GM18498 (cell line): ENCODE measurements at regions not wholly inside any gene's neighbourhood (a gene's known extent, or its start where the extent isn't known, plus 50 kb on each side); places are given as distances from the start of the nearest gene placed in this dataset.
"Not testable (repeated sequence)": the region's sequence is repeated elsewhere in the genome, so short reads cannot be mapped to it uniquely, and the experiment has no call there.

Source experiments
- ATAC-seq: cut with Tn5 transposase; IDR thresholded peaks from one replicate; pipeline ENCODE4 v1.9.1; 2021; ENCODE audit warnings: mild to moderate bottlenecking, moderate library complexity; ENCODE audit not compliant: unreplicated experiment

DNA sequence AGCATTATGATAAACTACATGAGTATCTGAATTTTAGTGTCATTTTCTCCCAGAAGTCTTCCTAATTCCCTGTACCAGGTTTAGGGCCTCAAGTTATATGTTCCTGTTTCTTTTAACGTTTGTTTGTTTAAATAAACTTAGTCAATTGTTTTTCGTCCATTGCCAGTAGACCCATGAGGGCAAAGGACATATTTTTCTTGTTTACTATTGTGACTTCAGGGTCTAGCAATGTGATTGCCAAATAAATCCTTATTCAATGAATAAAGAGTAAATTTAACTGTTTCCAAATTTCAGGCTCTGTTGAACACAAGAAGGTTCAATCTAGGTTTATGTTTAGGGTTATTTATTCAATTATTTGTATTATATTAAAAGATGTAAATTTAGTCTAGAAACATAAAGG lies 391.6 kb upstream of the MGAT4C start:
- ATAC-seq = no peak

DNA sequence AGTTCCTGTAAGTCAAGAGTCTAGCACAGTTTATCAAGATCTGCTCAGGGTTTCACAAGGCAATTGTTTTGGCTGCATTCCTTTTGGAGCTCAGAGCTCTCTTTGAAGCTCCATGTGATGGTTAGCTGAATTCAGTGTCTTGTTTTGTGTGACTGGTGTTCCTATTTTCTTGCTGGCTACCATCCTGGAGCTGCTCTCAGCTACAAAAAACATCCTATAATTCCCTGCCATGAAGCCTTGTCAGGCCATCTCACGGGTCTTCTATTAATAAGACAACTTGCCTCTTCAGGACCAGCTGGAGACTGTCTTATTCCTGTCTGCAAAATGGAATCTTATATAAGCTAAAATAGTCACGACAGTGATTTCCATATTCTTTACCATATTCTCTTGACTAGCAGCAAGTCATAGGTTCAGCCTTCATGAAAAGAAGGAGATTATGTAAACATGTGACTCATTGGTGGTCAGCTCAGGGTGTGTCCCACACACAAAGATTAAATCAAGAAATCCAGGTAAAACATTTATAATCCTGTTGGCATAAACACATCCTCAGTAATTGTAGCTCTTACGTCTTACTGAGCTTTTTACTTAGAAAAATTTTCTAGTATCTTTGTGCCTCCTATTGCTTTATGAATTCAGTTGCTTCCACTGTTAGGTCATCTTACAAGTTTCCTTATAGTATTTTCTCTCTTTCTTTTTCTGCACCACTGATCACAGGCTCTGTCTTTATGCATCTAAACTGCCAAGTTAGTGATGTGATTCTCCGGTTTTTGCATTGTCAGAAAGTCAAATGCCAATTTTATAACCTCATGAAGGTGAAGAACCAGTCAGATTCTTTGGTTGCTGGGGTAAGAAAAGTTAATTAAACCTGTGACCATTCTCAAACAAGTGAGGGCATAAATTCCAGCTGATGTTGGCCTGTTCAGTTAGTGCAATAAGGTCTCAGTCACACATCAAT lies 378.5 kb upstream of the MGAT4C start:
- no peak for ATAC-seq

DNA sequence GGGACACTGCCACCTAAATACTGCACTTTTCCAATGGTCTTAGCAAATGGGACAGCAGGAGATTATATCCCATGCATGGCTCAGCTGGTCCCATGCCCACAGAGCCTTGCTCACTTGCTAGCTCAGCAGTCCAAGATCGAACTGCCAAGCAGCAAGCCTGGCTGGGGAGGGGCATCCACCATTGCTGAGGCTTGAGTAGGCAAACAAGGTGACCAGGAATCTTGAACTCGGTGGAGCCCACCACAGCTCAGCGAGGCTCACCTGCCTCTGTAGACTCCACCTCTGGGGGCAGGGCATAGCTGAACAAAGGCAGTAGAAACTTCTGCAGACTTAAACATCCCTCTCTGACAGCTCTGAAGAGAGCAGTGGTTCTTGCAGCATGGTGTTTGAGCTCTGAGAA lies 370.8 kb upstream of the MGAT4C start:
- no peak for ATAC-seq

DNA sequence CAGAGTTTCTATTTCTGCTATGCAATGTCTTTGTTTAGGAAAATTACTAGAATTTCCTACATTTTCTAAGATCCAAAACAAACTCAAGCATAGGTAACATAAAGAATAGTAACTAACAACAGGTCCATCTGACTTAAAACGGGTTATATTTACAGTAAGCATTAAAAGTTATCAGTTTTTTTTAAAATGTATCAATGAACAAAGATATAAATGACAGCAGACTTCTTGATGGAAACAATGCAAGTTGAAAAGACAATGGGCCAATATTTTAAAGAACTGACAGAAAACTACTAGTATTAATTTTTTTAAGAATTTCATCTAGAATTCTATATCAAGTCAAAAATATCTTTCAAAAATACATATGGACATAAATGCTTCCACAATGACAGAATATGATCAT lies 367.1 kb upstream of the MGAT4C start:
- ATAC-seq = no peak

DNA sequence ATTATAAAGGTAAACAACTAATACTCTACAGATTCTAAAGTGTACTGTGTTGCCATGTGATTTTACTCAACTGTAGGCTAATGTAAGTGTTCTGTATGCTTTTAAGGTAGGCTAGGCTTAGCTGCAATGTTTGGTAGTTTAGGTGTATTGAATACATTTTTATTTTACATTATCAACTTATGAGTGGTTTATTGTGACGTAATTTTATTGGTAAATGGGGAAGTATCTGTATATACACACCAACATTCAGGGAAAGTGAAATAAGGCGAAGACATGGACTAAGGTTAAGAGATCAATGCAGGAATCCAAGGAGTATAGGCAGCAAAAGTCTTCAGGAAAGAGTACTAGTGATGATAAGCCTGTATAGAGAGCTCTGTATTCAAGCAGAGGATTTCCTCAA lies 365.8 kb upstream of the MGAT4C start:
- no peak for ATAC-seq

- ATAC-seq = no peak
Measured at GRCh38 chr12:86613311-86613710, 357.1 kb upstream of the MGAT4C start.

DNA sequence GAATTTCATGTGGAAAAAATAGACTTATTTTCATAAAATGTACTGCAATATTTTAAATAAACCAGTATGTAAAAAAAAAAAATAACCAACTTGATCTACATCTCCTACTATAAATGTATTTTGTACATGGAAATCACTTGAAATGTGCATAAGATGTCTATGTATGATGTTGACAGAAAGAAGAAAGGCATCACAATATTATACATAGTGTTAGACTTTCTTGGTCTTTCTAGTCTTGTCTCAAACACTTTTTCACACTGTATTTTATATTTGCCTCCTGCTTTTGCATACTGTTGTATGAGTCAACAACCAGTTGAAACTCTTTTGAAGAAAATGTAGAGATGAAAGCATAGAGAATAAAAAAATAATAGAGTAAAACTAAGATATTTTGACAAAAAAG lies 352.4 kb upstream of the MGAT4C start:
- ATAC-seq = no peak

DNA sequence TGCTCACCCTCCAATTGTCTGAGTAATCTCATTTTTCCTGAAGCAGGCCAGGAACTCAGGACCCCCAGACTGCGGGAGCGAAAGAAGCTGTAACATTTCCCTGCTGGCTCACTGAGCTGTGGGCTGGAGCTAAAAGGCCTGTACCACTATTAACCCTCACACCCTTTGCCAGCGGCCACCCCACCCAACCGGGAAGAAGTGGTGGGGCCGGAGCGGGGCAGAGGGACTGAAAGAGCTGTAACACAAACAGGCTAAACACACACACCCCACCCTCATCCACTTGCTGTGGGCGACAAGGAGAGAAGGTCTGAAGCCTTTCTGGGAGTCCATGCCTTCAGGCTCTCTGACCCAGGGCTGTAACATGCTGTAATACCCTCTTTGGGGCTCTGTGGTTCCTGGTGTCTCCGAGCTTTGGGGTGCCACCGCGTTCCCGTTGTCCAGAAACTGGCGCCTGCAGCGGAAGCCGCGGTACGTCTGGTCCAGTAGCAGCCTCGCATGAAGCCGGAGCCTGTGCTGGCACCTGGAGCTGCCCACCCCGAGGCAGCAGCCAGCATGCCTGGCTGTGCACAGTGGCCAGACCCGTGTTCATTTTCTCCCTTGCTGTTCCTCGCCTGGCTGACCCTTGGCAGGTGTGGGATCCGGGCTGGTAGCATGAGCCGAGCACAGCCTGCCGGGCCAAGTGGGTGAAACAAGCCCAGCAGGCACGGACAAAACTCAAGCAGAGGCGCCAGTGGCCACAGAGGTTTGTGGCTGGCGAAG lies 345.5 kb upstream of the MGAT4C start:
- no peak for ATAC-seq

GRCh38 chr12:86600664-86601231 lies 344.6 kb upstream of the MGAT4C start:
- ATAC-seq = no peak

DNA sequence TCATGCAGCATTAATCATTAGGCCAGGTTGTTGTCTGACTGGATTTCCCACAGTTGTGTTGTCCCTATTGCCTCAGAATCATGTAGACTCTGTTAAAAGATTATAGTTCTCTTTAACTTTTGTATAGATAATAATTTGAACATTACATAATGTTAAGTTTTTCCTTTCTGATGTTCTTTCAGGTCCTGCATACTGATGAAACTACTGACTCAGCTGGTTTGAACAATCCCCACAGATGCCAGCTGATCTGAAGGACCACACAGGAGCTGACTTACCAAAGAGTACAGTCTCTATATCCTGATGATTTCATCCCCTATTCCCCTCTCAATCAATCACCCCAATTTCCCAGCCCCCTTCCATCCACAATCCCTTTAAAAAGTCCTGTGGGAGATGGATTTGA lies 341.2 kb upstream of the MGAT4C start:
- ATAC-seq = no peak

GRCh38 chr12:86590296-86590695 lies 334.1 kb upstream of the MGAT4C start:
- no peak for ATAC-seq

DNA sequence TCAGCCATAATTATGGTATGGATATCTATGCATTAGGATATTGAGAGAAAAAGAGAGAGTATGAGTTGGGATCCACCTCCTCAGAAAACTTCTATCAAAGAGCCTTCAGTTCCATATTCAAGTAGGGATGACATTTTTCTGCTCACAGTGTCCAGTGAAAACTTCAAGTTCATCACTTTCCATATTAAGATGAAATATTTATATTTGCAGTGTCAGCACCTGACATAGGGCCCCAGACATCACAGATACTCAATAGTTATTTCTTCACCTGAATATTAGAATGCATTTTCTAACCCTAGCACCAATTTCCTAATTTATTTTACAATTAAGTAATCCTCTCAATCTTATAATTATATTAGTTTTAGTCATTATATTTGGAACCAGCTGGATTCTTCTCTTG lies 318.0 kb upstream of the MGAT4C start:
- ATAC-seq = no peak

DNA sequence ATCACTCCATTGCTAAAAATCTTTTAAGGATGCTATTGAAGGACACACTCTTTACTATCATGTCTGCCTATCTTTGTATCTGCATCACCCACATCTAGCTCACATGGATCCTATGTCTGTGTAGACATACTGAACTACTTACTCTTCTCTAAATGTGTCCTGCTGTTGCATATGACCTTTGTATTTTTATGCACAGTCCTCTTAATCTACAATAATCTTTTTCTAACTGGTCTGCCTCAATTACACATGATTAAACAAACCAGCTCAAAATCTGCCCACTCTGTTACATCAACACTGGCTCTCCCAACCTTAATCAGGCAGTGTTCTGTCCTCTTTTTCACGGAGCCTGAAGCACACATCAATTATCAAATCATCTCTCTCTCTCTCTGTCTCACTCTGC lies 316.3 kb upstream of the MGAT4C start:
- no peak for ATAC-seq

DNA sequence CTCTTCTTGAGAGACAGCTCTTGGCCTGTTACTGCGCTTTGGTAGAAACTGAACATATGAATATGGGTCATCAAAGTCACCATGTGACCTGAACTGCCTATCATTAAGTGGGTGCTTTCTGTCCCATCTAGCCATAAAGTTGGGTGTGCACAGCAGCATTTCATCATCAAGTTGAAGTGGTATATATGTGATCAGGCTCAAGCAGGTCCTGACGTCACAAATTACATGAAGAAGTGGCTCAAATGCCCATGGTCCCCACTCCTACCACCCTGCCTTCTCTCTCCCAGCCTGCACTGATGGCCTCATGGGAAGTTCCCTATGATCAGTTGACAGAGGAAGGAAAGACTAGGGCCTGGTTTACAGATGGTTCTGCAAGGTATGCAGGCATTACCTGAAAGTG lies 308.8 kb upstream of the MGAT4C start:
- no peak for ATAC-seq

DNA sequence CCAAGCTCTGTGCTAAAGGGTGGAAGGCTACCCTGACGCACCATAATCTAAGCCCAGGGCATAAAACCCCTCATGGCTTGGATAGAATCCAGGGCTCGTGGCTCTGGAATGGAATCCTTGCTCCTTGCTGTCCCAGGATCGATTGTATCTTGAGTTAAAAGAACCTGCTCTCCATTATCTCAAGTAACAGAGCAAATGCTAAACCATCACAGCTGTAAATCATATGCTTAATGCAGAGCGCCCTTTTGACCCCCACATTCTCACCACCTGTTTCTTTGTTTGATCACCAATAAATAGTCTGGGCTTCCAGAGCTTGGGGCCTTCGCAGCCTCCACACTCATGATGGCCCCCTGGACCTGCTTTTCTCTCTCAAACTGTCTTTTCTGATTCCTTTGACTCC lies 299.3 kb upstream of the MGAT4C start:
- ATAC-seq = not testable (repeated sequence)

DNA sequence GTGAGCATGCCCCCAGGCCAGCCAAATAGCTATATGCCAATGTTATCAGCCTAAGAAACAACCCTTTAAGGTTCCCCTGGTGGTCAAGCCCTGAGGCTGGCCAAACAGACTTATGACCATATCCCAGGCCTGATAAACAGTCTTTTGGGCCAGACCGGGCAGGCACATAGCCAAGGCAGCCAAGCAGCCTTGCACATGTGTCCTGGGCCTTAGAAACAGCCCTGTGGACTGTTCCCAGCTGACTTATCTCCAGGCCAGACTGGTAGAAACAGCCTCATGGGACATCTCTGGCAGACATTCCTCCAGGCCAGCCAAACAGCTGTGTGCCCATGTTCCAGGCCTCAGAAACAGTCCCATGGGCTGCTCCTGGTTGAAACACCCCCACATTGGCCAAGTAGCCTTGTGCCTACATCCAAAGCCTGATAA lies 295.0 kb upstream of the MGAT4C start:
- no peak for ATAC-seq

DNA sequence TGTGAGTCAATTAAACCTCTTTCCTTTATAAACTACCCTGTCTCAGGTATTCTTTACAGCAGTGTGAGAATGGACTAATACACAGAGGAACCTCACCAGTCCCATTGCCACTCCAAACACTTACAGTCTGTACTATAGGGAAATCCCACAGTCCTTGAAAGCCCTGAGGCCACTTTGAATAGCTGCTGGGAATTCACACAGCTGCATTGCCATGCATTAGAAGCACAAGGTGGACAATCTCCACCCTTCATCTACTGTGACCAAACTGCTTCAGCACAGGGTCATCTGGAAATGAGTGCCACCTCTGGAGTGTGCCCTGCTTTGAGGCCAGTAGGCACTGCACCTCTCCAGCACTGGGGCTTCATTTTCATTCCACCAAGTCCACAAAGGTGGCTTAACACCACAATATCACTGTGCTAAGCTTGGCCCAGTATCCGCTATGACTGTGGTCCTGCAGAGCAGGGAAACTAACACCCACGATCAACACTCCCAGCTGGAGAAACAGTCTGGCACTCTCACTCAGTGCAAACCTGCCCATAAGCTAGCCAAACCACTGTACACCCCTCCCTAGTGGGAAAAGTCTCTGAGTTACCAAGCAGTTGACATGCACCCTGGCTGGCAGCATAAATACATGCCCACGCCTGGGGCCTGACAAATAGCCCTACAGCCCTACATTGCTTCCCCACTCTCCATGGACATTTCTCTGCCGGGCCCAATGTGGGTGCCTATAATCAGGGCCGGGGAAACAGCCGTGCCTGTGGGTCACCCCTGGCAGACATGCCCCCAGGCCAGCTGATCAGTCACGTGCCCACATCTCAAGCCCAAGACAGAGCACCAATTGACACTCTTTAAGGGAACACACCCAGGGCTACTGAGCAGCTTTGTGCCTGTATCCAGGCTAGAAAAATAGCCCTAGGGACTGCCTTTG lies 294.3 kb upstream of the MGAT4C start:
- ATAC-seq = no peak

DNA sequence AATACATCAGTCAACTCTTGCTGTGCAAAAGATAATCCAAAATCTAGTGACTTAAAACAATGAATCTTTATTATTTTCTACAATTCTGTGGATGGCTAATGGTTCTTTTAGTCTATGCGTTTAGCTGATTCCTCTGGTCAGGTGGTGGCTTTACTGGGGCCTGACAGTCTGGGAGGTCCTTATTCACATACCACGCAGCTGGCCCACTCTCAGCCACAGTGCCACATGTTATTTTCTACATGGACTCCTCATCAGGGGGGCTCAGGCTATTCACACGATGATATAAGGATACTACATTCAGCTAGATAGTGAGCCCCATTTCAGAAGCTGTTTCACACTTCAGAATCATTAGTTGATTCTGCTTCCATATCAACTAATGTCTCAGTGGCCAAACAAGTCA lies 287.5 kb upstream of the MGAT4C start:
- no peak for ATAC-seq

GRCh38 chr12:86530996-86531655 lies 274.9 kb upstream of the MGAT4C start:
- no peak for ATAC-seq

GRCh38 chr12:86526060-86526595 lies 269.9 kb upstream of the MGAT4C start:
- ATAC-seq = no peak
